HFFc6 (cell line): ENCODE measurements at regions not wholly inside any gene's neighbourhood (a gene's known extent, or its start where the extent isn't known, plus 50 kb on each side); places are given as distances from the start of the nearest gene placed in this dataset.

Experiments used
- DNase-seq: peaks from one replicate; pipeline ENCODE4 v3.0.0-alpha.2; 2018
- H3K27ac Mint-ChIP-seq: 2 replicates; pipeline ENCODE4 v1.8.0; 2020; ENCODE audit warnings: mild to moderate bottlenecking, mixed read lengths
- H3K27me3 Mint-ChIP-seq: 2 replicates; pipeline ENCODE4 v1.8.0; 2021; ENCODE audit warnings: mild to moderate bottlenecking, moderate library complexity, mixed read lengths; ENCODE audit not compliant: insufficient read depth
- H3K36me3 Mint-ChIP-seq: 2 replicates; pipeline ENCODE4 v1.8.0; 2021; ENCODE audit warnings: low read depth, mixed read lengths
- H3K4me1 Mint-ChIP-seq: 2 replicates; pipeline ENCODE4 v1.8.0; 2020; ENCODE audit warnings: low read depth, mixed read lengths
- H3K4me3 Mint-ChIP-seq: 2 replicates; pipeline ENCODE4 v1.8.0; 2020; ENCODE audit warnings: mild to moderate bottlenecking, moderate library complexity, mixed read lengths
- H3K9me3 Mint-ChIP-seq: 2 replicates; pipeline ENCODE4 v1.8.0; 2020; ENCODE audit warnings: mild to moderate bottlenecking, mixed read lengths
- TF ChIP-seq, protein P1 (sequence below): fragments of 200-600 bp; sonication (generic); IDR thresholded peaks from 2 replicates; pipeline ENCODE4 v1.5.0; 2021; ENCODE audit warnings: antibody characterized with exemption, mild to moderate bottlenecking

GRCh38 chr6:85273046-85273445 lies 176.8 kb upstream of the NT5E start:
- DNase-seq, result no peak
- TF ChIP-seq, protein P1, sequence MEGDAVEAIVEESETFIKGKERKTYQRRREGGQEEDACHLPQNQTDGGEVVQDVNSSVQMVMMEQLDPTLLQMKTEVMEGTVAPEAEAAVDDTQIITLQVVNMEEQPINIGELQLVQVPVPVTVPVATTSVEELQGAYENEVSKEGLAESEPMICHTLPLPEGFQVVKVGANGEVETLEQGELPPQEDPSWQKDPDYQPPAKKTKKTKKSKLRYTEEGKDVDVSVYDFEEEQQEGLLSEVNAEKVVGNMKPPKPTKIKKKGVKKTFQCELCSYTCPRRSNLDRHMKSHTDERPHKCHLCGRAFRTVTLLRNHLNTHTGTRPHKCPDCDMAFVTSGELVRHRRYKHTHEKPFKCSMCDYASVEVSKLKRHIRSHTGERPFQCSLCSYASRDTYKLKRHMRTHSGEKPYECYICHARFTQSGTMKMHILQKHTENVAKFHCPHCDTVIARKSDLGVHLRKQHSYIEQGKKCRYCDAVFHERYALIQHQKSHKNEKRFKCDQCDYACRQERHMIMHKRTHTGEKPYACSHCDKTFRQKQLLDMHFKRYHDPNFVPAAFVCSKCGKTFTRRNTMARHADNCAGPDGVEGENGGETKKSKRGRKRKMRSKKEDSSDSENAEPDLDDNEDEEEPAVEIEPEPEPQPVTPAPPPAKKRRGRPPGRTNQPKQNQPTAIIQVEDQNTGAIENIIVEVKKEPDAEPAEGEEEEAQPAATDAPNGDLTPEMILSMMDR, result no peak
- H3K9me3 Mint-ChIP-seq, result no peaks in the 10 kb centered on the region
- H3K27me3 Mint-ChIP-seq, result peaks cover 5% of the 10 kb centered on the region; the same call in 1 of the 2 replicates
- no peaks in the 10 kb centered on the region for H3K36me3 Mint-ChIP-seq
- H3K4me3 Mint-ChIP-seq, result no peak overlapping the region
- H3K4me1 Mint-ChIP-seq, result no peaks in the 10 kb centered on the region
- no peak overlapping the region for H3K27ac Mint-ChIP-seq

GRCh38 chr6:85272592-85272991 lies 177.3 kb upstream of the NT5E start:
- Mint-ChIP-seq H3K27ac (no peak overlapping the region), H3K9me3 (no peaks in the 10 kb centered on the region), H3K4me1 (no peaks in the 10 kb centered on the region), H3K36me3 (no peaks in the 10 kb centered on the region), H3K4me3 (no peak overlapping the region), H3K27me3 (peaks cover 5% of the 10 kb centered on the region; the same call in 1 of the 2 replicates)
- TF ChIP-seq, protein P1, result no peak
- no peak for DNase-seq

DNA sequence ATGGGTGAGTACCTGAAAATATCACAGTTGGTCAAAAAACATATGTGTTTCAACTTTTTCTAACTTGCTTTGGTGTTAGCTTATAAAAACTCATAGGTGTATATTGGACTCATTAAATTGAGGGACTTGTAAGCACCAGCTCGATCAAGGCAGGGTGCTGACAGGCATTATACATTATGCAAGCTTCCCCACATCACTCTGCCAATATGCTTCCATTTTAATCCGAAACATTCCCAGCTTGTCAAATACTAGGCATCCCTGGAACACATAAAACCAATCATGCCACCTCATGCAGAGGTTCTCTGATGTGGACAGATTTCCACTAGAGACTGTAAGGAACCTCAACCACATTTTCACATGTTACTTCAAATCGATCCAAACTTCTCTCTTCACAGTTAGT lies 187.3 kb upstream of the NT5E start:
- Mint-ChIP-seq H3K9me3 (no peaks in the 10 kb centered on the region), H3K4me3 (no peak overlapping the region), H3K27ac (no peak overlapping the region), H3K27me3 (peaks cover 3% of the 10 kb centered on the region; the same call in 1 of the 2 replicates), H3K36me3 (no peaks in the 10 kb centered on the region), H3K4me1 (no peaks in the 10 kb centered on the region)
- TF ChIP-seq, protein P1, result no peak
- no peak for DNase-seq

DNA sequence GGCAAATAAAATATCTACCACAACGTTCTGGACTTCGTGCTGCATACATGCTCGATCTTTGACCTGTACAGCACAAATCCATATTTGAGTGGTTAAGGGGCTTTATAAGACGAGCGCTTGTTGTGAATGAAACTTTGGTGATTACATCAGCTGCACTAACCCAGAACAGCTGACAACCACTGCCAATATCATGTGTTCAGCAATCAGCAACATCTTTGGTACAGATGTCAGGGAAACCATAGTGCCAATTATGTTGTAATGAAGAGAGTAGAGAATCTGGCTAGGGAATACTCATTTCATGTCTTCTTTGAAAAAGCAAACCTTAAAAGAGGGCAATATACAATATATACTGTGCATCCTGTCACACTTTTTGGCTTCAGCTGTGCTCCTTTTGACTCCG lies 188.6 kb upstream of the NT5E start:
- DNase-seq, result no peak
- TF ChIP-seq, protein P1, result no peak
- no peaks in the 10 kb centered on the region for H3K36me3 Mint-ChIP-seq

GRCh38 chr6:85255661-85256060 lies 194.2 kb upstream of the NT5E start:
- no peaks in the 10 kb centered on the region for H3K4me1 Mint-ChIP-seq
- TF ChIP-seq, protein P1, result no peak

More for the DNA sequence above, 188.6 kb upstream of the NT5E start:
- Mint-ChIP-seq H3K27me3 (peaks cover 5% of the 10 kb centered on the region), H3K9me3 (no peaks in the 10 kb centered on the region), H3K4me1 (no peaks in the 10 kb centered on the region), H3K4me3 (no peak overlapping the region), H3K27ac (no peak overlapping the region)

DNA sequence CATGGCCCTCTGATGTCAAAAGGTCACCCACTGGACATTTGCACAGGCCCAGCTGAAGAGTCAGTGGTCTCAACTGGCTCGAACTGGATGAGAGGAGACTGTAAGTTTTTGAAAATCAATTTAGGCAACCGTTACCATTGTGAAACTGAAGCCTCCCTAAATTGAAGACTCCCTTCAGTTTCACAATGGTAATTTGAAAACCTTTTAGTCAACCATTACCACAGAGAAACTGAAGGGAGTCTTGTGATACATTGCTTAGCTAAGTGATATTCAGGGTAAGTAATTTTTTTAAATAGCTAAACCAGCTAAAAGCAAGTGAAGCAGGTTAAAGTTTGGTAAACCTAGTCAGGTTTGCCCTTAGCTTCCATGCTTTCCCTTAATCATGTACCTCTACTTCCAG lies 197.3 kb upstream of the NT5E start:
- Mint-ChIP-seq H3K4me1 (no peaks in the 10 kb centered on the region), H3K4me3 (no peak overlapping the region), H3K27me3 (peaks cover 6% of the 10 kb centered on the region; the same call in 1 of the 2 replicates), H3K27ac (no peak overlapping the region), H3K36me3 (no peaks in the 10 kb centered on the region), H3K9me3 (no peaks in the 10 kb centered on the region; the same call in 1 of the 2 replicates)
- TF ChIP-seq, protein P1, result no peak
- DNase-seq, result no peak

More at GRCh38 chr6:85255661-85256060, 194.2 kb upstream of the NT5E start:
- no peak overlapping the region for H3K4me3 Mint-ChIP-seq
- no peaks in the 10 kb centered on the region for H3K36me3 Mint-ChIP-seq
- no peaks in the 10 kb centered on the region; the same call in 1 of the 2 replicates for H3K9me3 Mint-ChIP-seq
- peaks cover 3% of the 10 kb centered on the region; the same call in 1 of the 2 replicates for H3K27me3 Mint-ChIP-seq
- H3K27ac Mint-ChIP-seq, result no peak overlapping the region
- DNase-seq, result no peak
